ENCODE measurements at regions not wholly inside any gene's neighbourhood (a gene's known extent, or its start where the extent isn't known, plus 50 kb on each side); places are given as distances from the start of the nearest gene placed in this dataset.

- DNase-seq: no peak
Measured at GRCh38 chr2:2688254-2688653, 357.2 kb upstream of the MYT1L start.

DNA sequence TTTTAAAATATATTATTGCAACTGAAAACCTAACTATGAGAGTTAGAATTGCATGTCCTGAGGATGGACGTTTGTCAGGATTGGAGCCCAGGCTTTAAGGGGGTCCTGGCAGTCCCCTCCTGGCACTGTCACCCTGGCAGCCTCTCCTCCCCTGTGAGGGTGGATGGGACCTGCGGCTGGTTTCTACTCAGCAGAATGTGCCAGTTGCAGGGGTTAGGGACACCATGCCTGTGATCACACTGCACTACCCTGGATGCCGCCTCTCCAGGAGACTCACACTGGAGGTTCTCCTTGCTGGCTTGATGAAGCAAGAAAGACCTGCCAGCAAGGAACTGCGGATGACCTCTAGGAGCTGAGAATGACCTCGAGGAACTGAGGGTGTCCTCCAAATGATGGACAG lies 356.7 kb upstream of the MYT1L start:
- DNase-seq: no peak

DNA sequence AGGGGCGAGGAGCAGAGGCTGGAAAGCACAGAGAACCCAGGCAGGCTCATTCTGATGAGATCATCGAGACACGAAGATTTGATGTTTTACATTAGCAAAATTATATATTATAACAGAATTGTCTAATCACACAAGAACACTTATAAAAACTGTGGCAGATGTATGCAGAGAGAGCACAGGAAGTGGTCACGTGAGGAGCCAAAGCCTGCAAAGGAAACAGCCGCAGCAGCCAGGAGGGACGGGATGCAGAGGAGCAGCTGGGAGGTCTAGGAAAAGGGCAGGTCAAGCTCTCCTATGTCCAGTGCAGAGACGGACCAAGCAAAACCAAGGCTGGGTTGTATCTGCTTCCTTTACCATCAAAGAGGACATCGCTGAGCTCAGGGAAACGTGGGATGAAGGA lies 355.1 kb upstream of the MYT1L start:
- DNase-seq: no peak

DNA sequence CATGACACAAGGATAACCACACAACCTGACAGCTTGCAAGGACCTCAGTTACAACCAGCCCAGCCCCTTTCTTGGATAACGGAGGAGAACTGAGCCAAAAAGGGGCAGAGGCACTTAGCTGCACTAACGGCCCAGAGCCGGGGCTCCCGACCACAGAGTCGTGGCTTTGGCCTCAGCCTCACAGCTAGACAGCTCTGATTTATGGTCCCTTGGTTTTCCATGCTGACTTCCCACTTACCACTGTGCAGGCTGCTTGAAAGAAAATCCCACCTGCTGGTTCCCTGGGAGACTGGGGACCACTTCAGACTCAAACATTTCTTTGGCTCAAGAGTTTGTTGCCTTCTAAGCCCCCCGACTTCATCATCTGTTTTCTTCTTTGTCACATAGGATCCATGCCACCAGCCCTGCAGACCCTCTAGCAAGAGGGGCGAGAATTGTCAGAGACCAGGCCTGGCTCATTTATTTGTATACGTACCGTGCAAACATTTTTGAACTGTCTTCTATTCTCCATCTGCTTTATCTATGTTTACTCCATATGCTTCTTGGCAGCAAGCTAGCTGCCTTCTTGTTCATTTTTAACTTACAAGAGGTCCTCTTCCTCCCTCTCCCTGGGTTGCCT lies 352.6 kb upstream of the MYT1L start:
- DNase-seq: no peak

GRCh38 chr2:2682700-2683342 lies 351.7 kb upstream of the MYT1L start:
- DNase-seq: no peak

DNA sequence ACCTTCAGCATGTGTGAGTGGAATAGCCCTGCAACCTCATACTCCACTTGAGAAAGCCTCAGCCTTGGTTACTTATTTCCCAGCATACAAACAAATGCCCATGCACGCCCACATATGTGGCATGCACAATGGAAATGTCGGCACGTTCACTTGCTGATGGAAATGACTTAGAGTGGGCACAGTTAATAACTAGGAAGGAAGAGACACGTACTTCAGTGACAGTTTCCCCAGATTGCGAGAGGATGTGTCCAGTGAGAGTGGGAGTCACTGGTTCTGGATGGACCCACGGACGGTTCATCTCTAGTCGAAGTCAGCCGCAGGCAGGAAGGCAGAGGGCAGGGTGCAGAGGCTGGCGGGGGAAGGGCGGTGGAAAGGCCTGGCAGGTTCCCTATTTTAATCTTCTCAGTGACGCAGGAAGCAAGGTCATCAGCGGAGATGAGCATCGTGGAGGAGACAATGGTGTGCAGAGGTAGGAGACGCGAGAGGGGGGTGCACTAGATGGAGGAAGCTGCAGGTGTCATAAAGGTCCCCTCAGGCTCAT lies 350.7 kb upstream of the MYT1L start:
- no peak for DNase-seq

GRCh38 chr2:2681085-2681484 lies 350.0 kb upstream of the MYT1L start:
- no peak for DNase-seq

DNA sequence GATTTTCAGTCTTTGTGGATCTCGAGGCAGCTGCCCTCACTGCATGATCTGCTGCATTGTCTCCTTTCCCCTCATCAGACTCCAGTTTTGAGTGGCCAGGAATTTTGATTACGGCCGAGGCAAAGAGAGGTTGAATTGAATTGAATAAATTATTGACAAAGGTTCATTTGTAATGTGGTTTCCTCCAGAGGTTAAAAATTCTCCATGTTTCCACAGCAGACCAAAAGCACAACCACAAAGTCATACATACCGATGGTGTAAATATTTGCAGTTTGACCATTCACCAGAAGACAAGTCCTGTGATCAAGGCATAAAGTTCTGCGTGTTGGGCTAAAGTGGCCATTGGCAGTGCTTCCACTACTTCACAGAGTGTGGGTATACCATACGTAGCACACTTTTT lies 343.8 kb upstream of the MYT1L start:
- DNase-seq: no peak

GRCh38 chr2:2673406-2673805 lies 342.3 kb upstream of the MYT1L start:
- DNase-seq: no peak

GRCh38 chr2:2672249-2672648 lies 341.2 kb upstream of the MYT1L start:
- DNase-seq: no peak

DNA sequence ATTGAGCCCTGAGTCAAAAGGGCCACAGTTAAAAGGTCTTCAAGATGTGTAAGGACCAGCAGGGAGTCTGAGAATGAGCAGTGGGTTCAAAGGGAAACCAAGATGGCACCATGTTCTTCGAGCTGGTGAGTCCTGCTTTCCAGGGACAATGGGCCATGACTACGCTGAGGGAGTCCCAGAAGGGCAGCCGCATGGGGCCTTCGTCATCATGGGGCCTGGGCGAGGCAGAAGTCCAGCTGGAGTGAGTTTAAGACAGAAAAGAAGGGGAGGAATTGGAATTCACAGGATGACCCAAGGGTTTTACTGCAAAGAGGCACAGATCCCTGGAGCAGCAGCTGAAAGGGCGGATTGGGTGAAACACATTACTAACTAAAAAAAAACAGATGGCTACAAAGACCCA lies 340.8 kb upstream of the MYT1L start:
- DNase-seq: no peak

GRCh38 chr2:2669316-2669715 lies 338.2 kb upstream of the MYT1L start:
- DNase-seq: no peak

- DNase-seq: no peak
Measured at GRCh38 chr2:2668681-2669265, 337.7 kb upstream of the MYT1L start.

- DNase-seq: no peak
Measured at GRCh38 chr2:2667690-2668089, 336.6 kb upstream of the MYT1L start.

DNA sequence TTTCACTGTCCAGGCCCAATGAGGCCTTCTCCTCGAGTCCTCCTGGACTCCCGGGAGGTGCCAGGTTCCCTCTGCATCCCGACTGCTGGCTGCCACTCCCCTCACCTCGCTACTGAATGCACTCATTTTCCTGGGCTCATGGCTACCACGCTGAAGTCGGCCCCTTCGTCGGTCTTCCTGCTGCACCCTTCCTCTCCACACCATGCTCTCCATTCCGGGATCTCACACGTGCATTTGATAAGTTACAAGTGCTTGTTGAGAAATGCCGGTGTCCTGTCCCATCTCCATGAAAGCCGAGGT lies 334.7 kb upstream of the MYT1L start:
- no peak for DNase-seq

DNA sequence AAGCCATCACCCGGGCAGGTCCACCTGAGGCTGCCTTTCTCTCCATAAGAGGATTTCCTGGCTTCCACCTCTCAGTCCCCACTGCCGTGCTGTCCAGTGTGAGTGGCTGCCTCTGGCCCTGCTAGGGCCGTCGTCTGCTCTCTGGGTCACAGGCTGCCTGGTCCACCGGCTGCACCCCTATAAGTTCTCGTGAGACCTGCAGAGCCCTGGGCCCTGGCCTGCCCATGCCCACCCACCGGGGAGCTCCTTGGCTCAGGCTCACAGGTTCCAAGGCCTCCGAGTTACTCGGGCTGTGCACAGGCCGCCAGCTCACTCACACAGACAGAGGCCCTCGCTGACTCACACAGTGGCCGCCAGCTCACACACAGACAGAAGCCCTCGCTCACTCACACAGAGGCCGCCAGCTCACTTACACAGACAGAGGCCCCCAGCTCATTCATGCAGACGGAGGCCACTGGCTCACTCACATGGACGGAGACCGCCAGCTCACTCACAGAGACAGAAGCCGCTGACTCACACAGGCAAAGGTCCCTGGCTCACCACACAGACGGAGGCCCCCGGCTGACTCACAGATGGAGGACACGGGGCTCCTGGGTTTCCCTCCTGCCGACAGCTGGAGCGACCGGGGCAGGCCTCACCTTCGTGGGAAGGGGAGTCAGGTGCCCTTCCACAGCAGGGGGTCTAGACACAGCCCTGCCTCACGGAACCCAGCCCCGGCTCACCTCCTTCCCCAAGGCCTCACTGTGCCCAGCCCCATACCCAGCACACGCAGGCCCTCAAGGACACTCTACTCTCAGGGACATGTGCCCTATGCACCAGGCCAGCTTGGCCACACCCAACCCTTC lies 334.1 kb upstream of the MYT1L start:
- DNase-seq: no peak

DNA sequence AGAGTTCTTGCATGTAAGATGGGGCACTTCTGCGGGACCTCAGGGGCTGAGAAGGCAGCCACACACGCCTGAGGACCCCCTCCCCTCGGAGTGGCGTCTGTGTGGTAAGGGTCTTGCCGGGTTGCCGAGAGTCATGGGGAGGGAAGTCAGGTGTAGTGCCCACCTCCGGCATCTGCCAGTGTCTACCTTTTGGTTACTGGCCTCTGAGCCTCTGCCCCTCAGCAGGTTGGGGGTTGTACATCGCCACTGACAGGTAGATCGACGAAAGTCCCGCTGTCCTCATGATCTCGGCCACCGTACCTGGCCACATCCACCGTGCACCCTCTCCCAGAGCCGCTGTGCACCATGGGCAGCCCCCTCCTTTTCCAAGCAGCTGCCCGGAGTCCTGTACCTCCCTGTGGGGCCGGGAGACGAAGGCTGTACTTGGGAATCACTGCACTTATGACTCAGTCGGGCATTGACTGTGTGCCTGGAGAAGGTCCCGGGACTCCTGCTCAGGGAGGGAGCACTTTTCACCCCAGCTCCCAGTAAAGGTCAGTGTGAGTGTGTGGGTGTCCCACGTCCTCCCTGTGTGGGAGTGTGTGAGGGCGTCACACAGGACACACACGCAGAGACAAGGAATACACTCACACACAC lies 332.4 kb upstream of the MYT1L start:
- DNase-seq: no peak

DNA sequence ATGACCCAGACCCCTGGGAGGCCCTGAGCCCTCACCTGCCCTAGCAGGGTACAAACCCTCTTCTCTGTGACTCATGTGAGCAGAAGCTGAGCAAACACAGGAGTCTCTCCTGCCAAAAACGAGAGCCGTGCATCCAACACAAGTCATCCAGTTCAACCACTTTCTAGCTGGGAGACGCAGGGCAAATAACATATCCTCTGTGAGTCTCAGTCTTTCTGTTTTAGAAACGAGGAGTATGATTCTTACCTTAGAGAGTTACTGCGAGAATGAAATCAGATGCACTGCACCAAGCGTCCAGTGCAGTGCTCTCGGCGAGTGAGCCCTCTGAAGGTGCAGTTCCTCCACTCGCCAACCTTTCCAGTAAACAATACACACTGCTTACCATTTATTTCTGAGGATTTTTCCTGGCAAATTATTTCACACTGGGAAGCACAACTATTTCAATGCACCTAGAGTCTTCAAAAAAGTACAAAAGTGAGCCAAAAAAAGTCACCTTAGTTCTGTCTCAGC lies 331.8 kb upstream of the MYT1L start:
- no peak for DNase-seq

DNA sequence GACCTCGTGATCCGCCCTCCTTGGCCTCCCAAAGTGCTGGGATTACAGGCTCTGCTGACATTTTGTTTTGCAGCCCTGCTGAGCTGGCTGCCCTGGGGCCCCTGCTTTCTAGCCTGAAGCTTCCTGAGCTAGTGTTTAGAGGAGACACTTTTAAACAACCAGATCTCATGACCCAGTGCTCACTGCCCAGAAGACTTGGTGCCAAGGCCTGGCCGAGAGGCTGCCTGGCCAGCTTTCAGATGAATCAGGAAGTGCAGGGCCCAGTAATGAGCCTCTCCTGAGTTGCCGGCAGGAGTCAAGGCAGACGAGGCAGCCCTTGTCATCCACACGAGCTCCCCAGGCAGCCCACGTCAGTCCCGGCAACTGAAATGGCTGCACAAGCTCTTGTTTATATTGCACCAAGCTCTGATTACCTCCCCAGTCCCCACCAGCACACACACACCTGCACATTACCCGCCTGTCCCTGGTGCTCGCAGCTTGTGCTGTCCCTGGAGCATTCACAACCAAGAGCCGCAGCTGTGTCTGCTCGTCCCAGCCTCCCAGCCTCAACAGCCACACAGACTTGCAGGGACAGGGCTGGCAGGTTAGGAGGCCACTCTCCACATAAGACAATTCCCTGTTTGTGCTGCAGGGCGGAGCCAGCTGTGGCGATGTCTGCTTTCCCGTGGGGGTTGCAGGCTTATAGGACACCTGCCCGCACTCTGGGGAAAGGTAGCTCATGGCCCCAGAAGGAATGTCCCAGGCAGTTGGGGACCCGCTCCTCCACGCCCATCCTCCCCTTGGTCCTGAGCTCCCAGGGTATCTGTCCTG lies 331.2 kb upstream of the MYT1L start:
- DNase-seq: no peak

GRCh38 chr2:2660789-2661355 lies 329.8 kb upstream of the MYT1L start:
- no peak for DNase-seq
